PFSK-1 (cell line): ENCODE measurements at regions not wholly inside any gene's neighbourhood (a gene's known extent, or its start where the extent isn't known, plus 50 kb on each side); places are given as distances from the start of the nearest gene placed in this dataset.

Experiments
- FOXP2 ChIP-seq: optimal IDR thresholded peaks from 2 replicates; pipeline ENCODE3; 2011; ENCODE audit warnings: borderline replicate concordance, control low read depth, inconsistent platforms; ENCODE audit not compliant: insufficient read depth; ENCODE audit errors: extremely low read length, extremely low read depth
- POLR2AphosphoS5 ChIP-seq: IDR thresholded peaks from 2 replicates; pipeline ENCODE4 v1.6.1; 2012; ENCODE audit warnings: low read depth, mild to moderate bottlenecking, control low read depth, low read length, moderate library complexity
- SIN3A ChIP-seq: IDR thresholded peaks from 2 replicates; pipeline ENCODE4 v1.6.1; 2012; ENCODE audit warnings: mild to moderate bottlenecking, low read length, moderate library complexity, borderline replicate concordance; ENCODE audit not compliant: insufficient read depth
- TAF1 ChIP-seq: IDR thresholded peaks from 2 replicates; pipeline ENCODE4 v1.6.1; 2012; ENCODE audit warnings: low read length, control low read depth, borderline replicate concordance; ENCODE audit not compliant: insufficient read depth
- TF ChIP-seq, protein P1 (sequence below), 2 experiments: IDR thresholded peaks; 2 replicates each; pipeline versions ENCODE4 v1.6.1 to v1.8.0; 2011 to 2012; ENCODE audit warnings: low read depth in 2 of 2, low read length in 2 of 2, control low read depth in 1 of 2, inconsistent platforms in 1 of 2, mild to moderate bottlenecking in 1 of 2, moderate library complexity in 1 of 2; ENCODE audit not compliant: insufficient read depth in 1 of 2

GRCh38 chr5:166245556-166245955, 2045.9 kb upstream of the WWC1 start:
- TF ChIP-seq TAF1 (no peak), SIN3A (no peak), POLR2AphosphoS5 (no peak), FOXP2 (no peak)
- TF ChIP-seq, protein P1, sequence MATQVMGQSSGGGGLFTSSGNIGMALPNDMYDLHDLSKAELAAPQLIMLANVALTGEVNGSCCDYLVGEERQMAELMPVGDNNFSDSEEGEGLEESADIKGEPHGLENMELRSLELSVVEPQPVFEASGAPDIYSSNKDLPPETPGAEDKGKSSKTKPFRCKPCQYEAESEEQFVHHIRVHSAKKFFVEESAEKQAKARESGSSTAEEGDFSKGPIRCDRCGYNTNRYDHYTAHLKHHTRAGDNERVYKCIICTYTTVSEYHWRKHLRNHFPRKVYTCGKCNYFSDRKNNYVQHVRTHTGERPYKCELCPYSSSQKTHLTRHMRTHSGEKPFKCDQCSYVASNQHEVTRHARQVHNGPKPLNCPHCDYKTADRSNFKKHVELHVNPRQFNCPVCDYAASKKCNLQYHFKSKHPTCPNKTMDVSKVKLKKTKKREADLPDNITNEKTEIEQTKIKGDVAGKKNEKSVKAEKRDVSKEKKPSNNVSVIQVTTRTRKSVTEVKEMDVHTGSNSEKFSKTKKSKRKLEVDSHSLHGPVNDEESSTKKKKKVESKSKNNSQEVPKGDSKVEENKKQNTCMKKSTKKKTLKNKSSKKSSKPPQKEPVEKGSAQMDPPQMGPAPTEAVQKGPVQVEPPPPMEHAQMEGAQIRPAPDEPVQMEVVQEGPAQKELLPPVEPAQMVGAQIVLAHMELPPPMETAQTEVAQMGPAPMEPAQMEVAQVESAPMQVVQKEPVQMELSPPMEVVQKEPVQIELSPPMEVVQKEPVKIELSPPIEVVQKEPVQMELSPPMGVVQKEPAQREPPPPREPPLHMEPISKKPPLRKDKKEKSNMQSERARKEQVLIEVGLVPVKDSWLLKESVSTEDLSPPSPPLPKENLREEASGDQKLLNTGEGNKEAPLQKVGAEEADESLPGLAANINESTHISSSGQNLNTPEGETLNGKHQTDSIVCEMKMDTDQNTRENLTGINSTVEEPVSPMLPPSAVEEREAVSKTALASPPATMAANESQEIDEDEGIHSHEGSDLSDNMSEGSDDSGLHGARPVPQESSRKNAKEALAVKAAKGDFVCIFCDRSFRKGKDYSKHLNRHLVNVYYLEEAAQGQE (IDR thresholded peaks at IDR 0.05; ENCODE audit: insufficient read depth in 1 of 2, low read depth in 2 of 2, low read length in 2 of 2), result no peak

DNA sequence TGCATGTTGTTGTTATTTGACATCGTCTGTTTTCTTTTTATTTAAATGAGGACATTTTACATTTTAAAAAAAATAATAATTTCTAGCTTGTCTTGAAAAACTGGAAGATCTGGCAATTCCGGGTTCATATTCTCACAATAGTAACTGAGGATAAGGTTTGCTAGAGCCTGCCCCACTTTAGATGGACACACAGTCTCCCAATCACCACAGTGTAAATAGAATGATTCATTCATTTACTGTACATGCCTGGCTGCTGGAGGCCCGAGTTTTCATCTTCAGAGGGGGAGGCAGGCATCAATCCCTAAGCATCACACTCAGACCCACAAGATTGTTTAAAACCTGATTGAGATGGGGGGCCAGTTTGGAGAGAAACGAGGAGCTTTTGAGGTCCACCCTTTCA, 2039.7 kb upstream of the WWC1 start:
- TF ChIP-seq POLR2AphosphoS5 (no peak), TAF1 (0 out of 2 replicates have a peak, but pooled peaks have one; percentile 10), FOXP2 (no peak), SIN3A (no peak)

GRCh38 chr5:166257661-166258060, 2033.8 kb upstream of the WWC1 start:
- TF ChIP-seq POLR2AphosphoS5, result no peak

DNA sequence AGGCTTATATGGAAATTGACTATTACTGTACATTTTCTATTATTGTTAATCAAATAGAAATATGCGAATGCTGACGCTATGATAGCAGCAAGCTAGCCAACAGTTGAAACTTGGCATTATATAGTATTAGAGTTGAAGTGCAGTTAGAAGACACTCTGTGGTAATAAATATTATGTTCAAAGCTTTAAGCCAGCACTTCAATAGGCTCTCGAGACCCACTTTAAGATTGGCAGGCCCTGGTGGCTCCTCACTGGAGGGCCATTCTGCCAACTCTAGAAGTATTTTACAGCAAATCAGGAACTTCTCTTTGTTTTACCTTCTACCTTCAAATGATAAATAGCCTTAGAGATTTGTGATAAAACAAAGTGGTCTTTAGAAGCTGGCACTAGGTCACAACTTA, 2029.0 kb upstream of the WWC1 start:
- TF ChIP-seq, protein P1 (IDR thresholded peaks at IDR 0.05; ENCODE audit: insufficient read depth in 1 of 2, low read depth in 2 of 2, low read length in 2 of 2), result no peak
- TF ChIP-seq POLR2AphosphoS5, result no peak
- no peak for TF ChIP-seq SIN3A

DNA sequence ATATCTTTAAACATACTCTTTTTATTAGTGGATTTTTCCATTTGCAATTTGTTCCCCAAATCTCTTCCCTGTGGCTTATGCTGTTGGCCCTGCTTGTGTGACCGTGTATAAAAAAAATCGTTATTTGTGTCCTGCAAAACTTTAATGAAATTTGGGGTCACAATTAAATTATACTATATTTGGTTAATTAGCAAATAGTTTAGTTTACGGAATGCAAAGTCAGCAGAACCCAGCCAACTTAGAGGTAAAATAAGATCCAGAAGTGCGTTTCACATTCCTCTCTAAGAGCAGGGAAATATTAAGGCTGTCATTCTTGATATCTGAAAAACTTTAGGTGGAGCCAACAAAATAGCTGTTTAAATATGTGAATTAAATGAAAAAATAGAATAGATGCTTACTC, 2023.5 kb upstream of the WWC1 start:
- TF ChIP-seq, protein P1 (IDR thresholded peaks at IDR 0.05; ENCODE audit: insufficient read depth in 1 of 2, low read depth in 2 of 2, low read length in 2 of 2), result no peak
- no peak for TF ChIP-seq FOXP2

- TF ChIP-seq, protein P1 (IDR thresholded peaks at IDR 0.05; ENCODE audit: insufficient read depth in 1 of 2, low read depth in 2 of 2, low read length in 2 of 2), result no peak
- no peak for TF ChIP-seq FOXP2
- TF ChIP-seq SIN3A, result no peak
- no peak for TF ChIP-seq POLR2AphosphoS5
- no peak for TF ChIP-seq TAF1
These were observed 2020.7 kb upstream of the WWC1 start for GRCh38 chr5:166270712-166271111.
